LoVo (cell line): ENCODE measurements at regions not wholly inside any gene's neighbourhood (a gene's known extent, or its start where the extent isn't known, plus 50 kb on each side); places are given as distances from the start of the nearest gene placed in this dataset.
"Not testable (repeated sequence)": the region's sequence is repeated elsewhere in the genome, so short reads cannot be mapped to it uniquely, and the experiment has no call there.

Experiments
- DNase-seq: peaks from one replicate; pipeline ENCODE4 v3.0.0-alpha.2; 2016; ENCODE audit warnings: low spot score

- no peak for DNase-seq
Measured at GRCh38 chr7:28329661-28330363, 82.5 kb upstream of the CREB5 start.

- DNase-seq: no peak
Measured at GRCh38 chr7:28330384-28331070, 81.8 kb upstream of the CREB5 start.

DNA sequence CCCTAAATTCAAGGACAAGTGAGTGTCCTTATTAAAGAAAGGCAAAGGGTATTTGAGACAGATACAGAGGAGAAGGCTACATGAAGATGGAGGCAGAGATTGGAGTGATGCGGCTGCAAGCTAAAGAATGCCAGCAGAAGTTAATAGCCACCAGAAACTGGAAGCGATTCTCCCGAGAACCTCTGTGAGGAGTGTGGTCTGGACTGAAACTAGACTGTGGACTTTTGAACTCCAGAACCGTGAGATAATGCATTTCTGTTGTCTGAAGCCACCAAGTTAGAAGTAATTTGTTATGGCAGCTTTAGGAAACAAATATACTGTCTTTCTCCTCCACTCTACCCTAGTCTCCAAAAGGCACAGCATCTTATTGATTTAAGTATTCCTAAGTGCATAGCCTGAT is 80.3 kb upstream of the CREB5 start:
- DNase-seq: no peak

GRCh38 chr7:28333548-28333947 is 78.8 kb upstream of the CREB5 start:
- not testable (repeated sequence) for DNase-seq

GRCh38 chr7:28336806-28337205 is 75.5 kb upstream of the CREB5 start:
- DNase-seq: no peak

GRCh38 chr7:28338041-28338440 is 74.3 kb upstream of the CREB5 start:
- DNase-seq: no peak

- no peak for DNase-seq
Measured at GRCh38 chr7:28343462-28343861, 68.9 kb upstream of the CREB5 start.

GRCh38 chr7:28346256-28346655 is 66.1 kb upstream of the CREB5 start:
- DNase-seq: no peak

DNA sequence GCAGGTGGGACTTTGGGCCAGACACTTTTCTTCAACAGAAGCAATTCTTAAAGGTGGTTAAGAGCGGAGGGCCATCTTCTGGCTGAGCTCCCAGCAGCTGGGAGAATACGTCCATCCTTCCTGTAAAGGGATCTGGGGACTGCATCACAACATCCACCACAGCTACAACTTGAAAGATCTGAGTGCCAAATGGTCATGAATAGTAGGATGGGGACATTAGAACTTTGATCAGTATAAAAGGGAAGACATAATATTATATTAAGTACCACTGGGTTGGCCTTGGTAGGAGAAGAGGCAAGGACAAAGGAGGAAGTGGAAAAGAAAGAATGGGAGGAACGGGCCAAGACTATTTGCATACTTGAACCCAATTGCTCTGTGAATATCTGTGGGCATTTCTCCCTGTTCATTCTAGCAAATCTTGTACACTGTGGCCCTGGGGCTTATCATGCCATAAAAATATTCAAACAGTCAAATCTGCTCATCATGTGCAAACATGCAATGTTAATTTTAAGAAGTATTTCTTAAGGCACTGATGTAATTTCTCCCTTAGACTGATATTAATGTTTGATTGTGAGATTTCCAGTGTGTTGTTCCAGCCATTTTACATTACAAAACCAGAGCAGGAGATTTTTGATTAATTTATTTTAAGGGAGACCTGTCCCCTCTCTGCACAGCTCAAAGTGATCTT is 65.5 kb upstream of the CREB5 start:
- DNase-seq: no peak

DNA sequence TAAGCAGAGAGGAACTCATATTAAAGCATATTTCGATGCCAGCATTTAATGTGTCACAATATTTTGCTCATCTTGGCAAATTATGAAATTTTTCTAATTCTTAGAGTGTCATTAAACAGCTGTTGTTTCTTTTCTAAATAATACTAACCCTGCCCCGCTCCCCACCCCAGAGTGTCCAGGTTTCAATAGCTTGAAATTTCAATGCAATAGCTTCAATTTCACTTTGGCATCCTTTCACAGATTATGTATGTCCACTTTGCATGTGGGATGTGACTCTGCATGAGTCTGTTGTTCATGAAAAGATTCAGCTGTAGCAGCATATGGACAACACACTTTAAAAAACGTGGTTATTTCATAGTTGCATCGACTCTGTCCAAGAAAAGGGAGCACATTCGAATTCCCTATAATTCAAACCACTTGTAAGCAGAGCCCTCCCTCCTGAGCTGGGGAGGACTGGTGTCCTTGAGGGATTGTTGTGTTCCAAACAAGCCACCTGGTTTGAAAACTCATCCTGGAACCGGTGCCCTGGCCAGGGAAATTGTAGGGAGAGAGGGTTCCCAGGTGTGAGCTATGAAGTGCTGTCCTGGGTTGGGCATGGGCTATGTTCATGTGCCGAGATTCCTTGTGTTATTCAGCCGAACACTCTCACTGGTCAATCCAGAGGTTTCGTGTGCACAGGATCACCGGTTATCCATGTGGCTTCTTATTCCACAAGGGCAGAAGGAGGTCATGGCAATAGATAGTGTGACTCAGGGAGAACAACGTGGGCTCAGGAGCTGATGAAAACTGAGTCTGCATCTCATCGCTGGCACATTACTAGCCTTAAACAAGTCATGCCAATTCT is 64.6 kb upstream of the CREB5 start:
- DNase-seq: no peak

GRCh38 chr7:28348636-28349035 is 63.7 kb upstream of the CREB5 start:
- no peak for DNase-seq

GRCh38 chr7:28349637-28350036 is 62.7 kb upstream of the CREB5 start:
- no peak for DNase-seq

DNA sequence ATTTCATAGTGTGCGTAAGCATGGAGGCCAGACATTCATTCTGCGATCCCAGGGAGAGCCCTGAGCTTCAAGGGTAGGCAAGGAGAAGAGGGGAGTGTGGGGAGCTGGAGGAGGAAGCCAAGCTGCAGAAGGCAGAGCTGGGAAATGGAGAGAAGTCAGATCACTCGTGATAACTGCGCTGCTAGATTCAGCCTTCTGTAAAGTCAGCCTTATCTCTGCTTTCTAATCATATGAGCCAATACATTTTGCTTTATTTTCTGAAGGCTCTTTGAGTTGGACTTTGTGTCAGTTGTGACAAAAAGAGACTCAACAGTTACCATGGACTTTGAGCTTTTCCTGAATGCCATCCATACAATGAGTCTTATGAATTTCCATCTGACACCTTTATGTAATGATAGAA is 61.7 kb upstream of the CREB5 start:
- DNase-seq: no peak

GRCh38 chr7:28351450-28351849 is 60.9 kb upstream of the CREB5 start:
- no peak for DNase-seq

DNA sequence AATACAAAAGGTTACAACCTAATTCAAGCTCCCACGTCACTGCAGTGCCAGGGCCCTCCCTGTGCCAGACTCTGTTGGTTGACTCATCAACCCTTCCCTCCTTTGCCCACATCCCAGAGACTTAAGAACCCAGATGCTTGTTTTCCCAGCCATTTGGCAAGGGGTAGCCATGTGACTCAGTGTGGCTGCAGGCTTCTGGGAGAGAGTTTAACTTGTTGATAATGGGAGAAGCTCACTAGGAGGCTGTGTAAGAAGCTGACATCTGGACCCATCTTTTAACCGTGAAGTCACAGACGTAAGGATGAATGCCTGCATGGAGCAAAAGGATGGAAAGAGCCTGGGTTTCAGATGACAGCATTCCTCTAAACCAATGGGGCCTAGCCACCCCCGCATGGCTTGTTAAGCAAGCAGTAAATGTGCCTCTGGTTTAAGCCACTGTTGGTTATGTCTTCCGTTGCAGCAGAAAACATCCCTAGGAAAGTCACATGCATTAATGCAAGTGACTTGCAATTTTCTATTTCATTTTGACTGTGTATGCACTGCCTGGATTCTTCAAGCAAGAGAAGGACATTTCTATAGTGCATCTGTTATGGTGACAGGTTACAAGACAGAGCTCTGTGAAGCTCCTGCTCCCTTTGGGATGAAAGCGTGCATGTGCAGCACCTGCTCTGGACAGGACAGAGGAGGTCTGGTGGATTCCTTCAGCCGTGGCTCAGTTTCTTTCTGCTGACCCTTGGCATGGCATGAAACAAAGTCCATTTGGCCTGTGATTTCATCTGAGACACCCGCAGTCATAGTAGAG is 57.5 kb upstream of the CREB5 start:
- DNase-seq: no peak

GRCh38 chr7:28355635-28356319 is 56.5 kb upstream of the CREB5 start:
- no peak for DNase-seq

DNA sequence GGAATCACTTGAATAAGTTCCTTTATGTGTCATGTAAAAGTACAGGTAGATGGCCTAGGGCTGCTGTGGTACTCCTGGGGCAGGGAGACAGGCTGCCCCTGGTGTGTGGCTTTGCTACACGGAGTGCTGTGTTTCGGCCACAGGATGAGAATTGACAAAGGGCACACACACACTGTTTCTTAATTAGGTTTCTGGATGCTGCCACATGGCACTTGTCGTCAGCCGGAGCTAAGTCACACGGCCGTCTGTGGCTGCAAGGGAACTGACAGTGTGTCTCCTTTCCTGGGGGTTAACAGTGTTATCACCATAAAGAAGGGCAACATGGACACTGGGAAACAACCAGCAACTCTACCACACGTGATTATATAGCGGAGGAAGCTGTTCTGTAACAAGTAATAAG is 55.7 kb upstream of the CREB5 start:
- no peak for DNase-seq

GRCh38 chr7:28358423-28358868 is 53.9 kb upstream of the CREB5 start:
- peak; percentile 29 for DNase-seq

DNA sequence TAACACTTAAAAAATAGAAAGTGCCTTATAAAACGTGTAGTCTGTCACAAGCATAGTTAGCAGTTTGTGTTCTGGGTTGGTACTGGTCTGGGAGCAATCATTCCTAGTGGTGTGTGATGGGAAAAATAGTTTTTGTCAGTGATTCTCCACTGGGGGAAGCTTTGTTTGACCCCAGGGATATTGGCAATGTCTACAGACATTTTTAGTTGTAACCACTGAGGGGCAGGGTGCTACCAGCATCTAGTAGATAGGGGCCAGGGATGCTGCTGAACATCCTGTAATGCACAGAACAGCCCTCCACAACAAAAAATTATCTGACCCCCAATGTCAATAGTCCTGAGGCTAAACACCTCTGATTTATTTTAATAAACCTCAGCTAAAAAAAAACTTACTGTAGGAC is 51.6 kb upstream of the CREB5 start:
- DNase-seq: no peak

- no peak for DNase-seq
Measured at GRCh38 chr7:28361551-28361950, 50.8 kb upstream of the CREB5 start.

DNA sequence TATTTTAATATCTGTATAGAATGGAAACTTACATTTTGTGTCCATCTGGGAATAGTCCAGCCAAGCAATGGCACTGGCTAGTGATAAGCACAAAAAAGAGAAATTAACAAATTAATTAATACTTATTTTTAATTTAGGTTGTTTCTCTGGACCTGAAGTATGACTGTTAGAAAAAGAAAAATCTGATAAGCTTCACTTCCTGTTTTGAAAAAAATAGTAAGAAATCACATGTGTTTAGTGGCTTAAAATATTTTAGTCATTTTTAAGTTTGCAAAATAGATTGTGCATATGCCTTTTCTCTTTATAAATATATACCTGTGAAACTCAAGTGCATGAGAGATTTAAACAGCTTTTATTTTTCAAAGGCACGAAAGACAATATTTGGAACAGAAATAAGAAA is 50.1 kb upstream of the CREB5 start:
- DNase-seq: no peak
